Astrocyte of the cerebellum (primary cell): ENCODE measurements at regions not wholly inside any gene's neighbourhood (a gene's known extent, or its start where the extent isn't known, plus 50 kb on each side); places are given as distances from the start of the nearest gene placed in this dataset.

ENCODE experiments used
- DNase-seq: peaks from one replicate; pipeline ENCODE4 v3.0.0-alpha.2; 2011; ENCODE audit warnings: low read depth
- H3K4me3 ChIP-seq: 2 replicates; pipeline ENCODE4 v1.5.1; 2011; ENCODE audit warnings: mild to moderate bottlenecking, low read depth, low read length, moderate library complexity
- in situ Hi-C: cut with HindIII; loops from 2 replicates; pipeline ENCODE4 v1.10.0; 2017; ENCODE audit warnings: low sequenced_read_pairs
- TF ChIP-seq, protein P1 (sequence below): IDR thresholded peaks from 2 replicates; pipeline ENCODE4 v1.5.1; 2012; ENCODE audit warnings: low read length, low read depth, moderate library complexity, mild to moderate bottlenecking; ENCODE audit errors: missing control alignments

DNA sequence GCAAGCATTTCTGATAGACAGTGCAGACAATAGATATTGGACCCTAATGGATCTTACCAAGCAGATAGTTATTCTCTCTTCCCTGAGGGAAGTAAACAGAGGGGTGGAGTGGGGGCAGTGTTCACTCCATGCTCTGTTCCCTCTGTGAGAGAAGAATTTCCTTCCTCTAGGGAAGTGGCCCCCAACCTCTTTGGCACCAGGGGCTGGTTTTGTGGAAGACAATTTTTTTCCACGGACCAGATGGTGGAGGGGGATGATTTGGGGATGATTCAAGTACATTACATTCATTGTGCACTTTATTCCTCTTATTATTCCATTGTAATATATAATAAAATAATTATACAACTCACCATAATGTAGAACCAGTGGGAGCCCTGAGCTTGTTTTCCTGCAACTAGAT lies 459.9 kb downstream of the ADGRL2 start:
- TF ChIP-seq, protein P1, sequence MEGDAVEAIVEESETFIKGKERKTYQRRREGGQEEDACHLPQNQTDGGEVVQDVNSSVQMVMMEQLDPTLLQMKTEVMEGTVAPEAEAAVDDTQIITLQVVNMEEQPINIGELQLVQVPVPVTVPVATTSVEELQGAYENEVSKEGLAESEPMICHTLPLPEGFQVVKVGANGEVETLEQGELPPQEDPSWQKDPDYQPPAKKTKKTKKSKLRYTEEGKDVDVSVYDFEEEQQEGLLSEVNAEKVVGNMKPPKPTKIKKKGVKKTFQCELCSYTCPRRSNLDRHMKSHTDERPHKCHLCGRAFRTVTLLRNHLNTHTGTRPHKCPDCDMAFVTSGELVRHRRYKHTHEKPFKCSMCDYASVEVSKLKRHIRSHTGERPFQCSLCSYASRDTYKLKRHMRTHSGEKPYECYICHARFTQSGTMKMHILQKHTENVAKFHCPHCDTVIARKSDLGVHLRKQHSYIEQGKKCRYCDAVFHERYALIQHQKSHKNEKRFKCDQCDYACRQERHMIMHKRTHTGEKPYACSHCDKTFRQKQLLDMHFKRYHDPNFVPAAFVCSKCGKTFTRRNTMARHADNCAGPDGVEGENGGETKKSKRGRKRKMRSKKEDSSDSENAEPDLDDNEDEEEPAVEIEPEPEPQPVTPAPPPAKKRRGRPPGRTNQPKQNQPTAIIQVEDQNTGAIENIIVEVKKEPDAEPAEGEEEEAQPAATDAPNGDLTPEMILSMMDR: no peak
- H3K4me3 ChIP-seq: no peak overlapping the region
- no peak for DNase-seq
- in situ Hi-C loops: no loop called here

DNA sequence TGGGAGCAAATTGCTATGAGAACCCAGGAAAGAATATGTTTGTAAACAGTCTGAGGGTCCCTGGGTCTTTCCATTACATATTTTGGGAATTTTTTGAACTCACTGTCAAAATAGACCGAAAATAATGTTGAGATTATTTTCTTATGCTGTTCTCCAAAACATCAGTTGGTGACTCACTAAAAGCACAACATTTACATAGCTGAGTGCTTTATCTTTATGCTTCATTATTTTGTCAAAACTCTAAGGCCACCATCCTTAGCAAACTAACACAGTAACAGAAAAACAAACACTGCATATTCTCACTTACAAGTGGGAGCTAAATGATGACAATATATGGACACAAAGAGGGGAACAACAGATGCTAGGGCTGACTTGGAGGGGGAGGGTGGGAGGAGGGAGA lies 459.3 kb downstream of the ADGRL2 start:
- TF ChIP-seq, protein P1: no peak
- in situ Hi-C loops: no loop called here

DNA sequence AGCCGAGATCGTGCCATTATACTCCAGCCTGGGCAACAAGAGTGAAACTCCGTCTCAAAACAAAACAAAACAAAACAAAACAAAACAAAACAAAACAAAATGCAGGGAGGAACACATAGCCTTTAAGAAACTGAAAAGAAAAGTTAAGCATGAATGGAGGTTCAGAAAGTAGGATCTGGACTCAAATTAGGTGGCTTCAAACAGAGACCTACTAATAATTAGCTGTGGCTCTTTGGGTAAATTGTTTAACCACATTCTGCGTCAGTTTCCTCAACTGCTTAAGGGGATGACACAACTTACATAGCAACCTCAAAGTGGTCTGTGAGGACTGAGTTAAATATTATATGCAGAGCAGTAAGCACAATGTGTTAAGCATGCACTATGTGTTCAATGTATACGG lies 458.2 kb downstream of the ADGRL2 start:
- in situ Hi-C loops: no loop called here
- DNase-seq: no peak
- H3K4me3 ChIP-seq: no peak overlapping the region
- TF ChIP-seq, protein P1: no peak

More for the DNA sequence above, 459.3 kb downstream of the ADGRL2 start:
- no peak for DNase-seq
- no peak overlapping the region for H3K4me3 ChIP-seq

DNA sequence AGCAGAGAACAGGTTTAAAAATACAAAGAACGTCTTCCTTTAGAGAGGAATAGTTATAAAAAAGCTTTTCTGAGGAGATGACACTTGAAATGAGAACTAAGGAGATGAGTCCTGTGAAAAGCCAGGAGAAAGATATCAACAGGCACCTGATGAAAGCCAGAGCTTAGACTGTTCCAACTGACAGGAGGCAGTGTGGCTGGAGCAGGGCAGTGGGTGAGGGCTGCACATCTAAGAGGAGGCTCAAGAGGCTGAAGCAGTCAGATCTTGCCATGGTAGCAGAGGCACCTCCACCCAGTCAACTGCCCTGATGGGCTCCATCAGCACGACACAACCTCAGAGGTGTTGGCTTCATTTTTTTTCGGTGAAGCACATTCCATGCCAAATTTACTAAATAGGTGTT lies 445.3 kb downstream of the ADGRL2 start:
- DNase-seq: no peak
- in situ Hi-C loops: no loop called here
- H3K4me3 ChIP-seq: no peak overlapping the region
- TF ChIP-seq, protein P1: no peak

DNA sequence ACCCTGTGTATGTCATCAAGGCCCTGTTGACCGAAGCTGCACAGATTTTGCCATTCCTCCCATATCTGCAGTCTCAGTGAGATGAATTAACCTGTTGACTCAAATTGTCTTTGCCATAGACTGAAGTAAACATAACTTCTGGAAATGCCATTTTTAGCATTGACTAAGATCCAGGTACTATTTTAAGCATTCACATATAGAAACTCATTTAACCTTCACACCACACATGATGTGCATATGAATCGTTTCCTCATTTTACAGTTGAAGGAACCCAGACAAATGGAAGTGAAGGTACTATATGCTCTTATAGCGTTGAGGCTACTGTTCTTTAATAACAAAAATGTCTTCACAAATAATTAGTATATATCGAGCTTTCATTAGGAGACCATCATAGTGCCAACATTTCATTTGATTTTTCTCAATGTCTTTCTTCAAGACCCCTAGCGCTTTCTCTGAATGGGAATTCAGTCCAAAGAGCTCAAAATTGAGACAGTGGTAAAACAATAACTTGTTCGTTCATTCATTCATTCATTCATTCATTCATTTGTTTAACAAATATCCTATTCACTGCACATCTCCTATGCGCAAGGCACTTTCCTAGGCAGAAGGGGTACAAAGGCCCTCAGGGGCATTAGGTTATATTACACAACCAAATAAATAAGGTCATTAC lies 444.7 kb downstream of the ADGRL2 start:
- in situ Hi-C loops: no loop called here
- H3K4me3 ChIP-seq: no peak overlapping the region
- TF ChIP-seq, protein P1: no peak

DNA sequence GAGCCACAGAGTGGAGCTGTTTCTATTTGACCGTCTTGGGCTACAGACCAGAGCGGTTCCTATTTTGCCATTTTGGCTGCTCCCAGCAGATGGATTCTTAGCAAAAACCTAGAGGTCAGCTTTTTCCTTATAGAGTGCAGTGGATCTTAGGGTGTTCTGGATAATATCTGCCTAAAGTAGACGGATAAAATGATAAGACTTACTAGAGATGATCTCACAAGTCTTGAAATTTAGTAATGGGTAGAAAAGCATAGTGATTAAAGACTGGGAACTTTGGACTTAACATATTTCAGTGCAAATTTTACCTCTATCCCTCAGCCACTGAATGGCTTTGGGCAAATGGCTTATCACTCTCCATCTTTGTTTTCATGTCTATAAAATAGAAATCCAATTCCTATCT lies 439.8 kb downstream of the ADGRL2 start:
- TF ChIP-seq, protein P1: no peak
- in situ Hi-C loops: no loop called here

More for the DNA sequence above, 444.7 kb downstream of the ADGRL2 start:
- no peak for DNase-seq

DNA sequence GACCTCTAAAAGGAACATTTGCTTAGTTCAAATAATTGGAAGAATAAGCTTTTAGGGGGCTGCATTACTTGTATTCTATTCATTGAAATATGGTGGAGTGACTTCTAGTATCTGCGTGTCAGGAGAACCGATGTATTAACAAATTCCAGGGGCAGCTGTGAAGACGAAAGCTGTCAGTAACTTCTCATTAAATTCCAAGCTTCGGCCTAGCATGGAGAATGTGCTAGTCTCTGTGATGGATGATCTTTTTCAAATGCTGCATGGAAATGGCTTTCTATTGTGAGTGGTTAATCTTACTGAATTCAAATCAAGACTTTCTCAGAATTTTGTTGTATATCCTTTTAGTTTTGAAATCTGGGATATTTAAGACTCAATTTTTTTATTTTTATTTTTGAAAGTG lies 429.9 kb downstream of the ADGRL2 start:
- no peak for DNase-seq
- in situ Hi-C loops: no loop called here
- no peak overlapping the region for H3K4me3 ChIP-seq
- TF ChIP-seq, protein P1: no peak

More for the DNA sequence above, 439.8 kb downstream of the ADGRL2 start:
- DNase-seq: no peak
- H3K4me3 ChIP-seq: no peak overlapping the region
